NCI-H2171 (cell line): ENCODE measurements at regions not wholly inside any gene's neighbourhood (a gene's known extent, or its start where the extent isn't known, plus 50 kb on each side); places are given as distances from the start of the nearest gene placed in this dataset.

Source experiments
- DNase-seq: peaks from one replicate; lab custom pipeline; 2025; lab: John Stamatoyannopoulos, UW

DNA sequence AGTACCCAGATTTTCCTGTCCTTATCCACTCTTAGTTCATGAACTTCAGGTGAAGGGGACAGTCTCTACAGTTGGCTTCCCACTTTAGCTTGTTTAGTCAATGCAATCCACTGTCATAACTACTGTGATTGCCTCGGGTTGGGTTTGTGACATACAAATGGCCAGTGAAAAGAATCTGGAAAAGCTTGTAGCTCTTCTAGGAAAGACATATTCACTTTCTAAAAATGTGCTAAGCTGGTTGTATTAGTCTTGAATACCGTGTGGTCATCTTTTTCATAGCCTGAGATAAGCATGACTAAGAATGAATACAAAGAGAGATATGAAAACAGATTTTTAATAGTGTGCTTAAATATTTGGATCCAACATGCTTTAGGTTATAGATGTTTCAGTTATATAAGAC, 1443.5 kb upstream of the IGFBP7 start:
- DNase-seq, result no peak

DNA sequence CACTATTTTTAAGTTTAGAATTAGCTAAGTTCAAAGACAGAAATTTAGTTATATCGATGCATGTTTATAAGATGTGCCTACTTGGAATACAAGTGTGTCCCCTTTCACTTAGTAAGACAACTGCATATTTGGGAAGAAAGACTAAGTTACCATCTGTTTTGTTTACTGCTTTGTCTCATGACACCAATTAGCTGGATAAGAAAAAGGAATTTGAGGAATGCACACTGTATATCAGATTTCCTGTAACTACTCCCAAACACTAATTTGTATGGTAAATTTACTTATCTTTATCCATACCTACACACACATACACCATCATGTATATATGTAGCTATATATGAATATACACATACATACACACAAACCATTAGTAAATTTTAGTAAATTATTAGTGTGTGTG, 1442.8 kb upstream of the IGFBP7 start:
- DNase-seq, result no peak

DNA sequence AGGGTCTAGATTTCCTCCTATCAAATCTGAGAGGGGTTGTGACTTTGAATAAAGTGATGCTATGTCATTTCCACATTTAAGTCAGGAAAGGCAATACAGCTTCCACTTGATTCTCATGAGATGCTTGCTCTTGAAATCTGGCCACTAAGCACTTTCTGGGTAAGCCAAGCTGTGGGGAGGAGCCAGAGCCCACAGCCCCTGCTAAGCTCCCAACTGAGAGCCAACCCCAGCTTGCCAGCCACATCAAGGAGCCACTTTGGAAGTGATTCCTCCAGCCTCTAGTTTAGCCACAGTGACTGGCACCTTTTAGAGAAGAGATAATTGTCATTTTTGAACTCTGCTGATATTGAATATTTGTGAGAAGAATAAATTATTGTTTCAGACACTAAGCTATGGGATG, 1441.5 kb upstream of the IGFBP7 start:
- no peak for DNase-seq

- no peak for DNase-seq
These were observed 1433.3 kb upstream of the IGFBP7 start for GRCh38 chr4:58543465-58543864.

- DNase-seq, result no peak
These were observed 1431.7 kb upstream of the IGFBP7 start for GRCh38 chr4:58541926-58542325.

GRCh38 chr4:58522765-58523382, 1412.7 kb upstream of the IGFBP7 start:
- no peak for DNase-seq

- no peak for DNase-seq
These were observed 1405.0 kb upstream of the IGFBP7 start for GRCh38 chr4:58515226-58515625.

- no peak for DNase-seq
These were observed 1404.1 kb upstream of the IGFBP7 start for GRCh38 chr4:58514299-58514698.

GRCh38 chr4:58510652-58511051, 1400.5 kb upstream of the IGFBP7 start:
- no peak for DNase-seq

DNA sequence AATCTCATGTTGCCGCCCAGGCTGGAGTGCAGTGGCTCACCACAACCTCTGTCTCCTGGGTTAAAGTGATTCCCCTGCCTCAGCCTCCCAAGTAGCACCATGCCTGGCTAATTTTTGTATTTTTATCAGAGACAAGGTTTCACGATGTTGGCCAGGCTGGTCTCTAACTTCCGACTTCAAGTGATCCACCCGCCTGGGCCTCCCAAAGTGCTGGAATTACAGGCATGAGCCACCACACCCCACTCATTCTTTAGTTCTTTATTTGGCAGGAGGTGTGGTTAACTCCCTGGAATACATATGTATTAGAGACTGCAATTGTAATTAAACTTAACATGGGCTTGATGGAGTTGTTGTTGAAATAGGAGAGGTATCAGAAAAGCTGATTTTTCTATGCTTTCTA, 1396.9 kb upstream of the IGFBP7 start:
- DNase-seq, result no peak

DNA sequence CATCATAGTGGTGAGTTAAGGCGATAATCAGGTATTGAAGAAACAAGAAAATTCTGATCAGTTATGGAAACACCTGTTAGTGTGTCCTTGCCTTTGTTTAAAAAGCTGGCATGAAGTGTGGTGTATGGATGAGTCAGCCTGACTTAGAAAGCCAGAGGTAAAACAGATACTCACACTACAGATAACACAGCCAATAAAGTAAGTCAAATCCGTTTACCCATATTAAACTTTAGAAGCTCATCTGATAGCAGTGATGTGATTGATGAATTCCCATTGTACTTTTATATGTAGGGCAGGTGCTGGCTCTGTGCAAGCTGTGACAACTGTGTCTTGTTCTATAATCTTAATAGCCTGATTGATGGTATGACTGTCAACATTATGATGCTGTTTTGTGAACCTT, 1392.7 kb upstream of the IGFBP7 start:
- DNase-seq, result no peak

DNA sequence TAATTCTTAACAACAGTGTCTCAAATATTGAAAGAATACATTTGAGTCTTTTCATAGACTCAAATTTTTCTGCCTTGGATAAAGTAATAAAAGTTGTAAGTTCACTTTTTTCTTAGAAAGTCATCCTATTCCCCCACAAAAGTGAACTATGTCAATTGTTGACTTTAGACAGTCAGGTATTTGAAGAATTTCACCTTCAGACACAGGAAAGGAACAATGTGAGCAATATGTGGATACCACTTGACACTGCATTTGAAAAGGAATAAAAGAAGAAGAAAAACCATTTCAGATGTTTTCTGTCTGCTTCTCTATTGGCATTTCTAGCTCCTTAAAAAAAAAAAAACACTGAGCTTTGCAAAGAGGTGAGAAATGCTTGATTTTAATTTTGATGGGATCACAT, 1389.0 kb upstream of the IGFBP7 start:
- DNase-seq, result no peak

DNA sequence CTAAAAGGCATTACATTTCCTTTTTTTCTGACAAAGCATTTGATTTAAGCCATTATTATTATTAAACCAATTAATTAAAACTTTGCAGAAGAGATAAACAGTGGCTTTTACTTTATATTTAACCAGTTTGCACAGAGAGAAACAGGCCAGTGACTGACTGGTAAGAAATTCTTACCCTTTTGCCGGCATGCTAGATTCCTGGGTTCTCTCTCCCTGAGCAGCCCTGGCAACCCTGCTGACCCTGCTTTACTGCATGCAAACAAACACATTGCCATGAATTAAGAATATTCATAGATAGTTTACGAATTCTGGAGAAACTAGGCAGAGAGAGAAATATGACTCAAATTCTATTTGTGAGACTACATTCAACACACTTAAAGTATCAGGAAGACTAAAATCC, 1381.4 kb upstream of the IGFBP7 start:
- no peak for DNase-seq

GRCh38 chr4:58477950-58478349, 1367.8 kb upstream of the IGFBP7 start:
- no peak for DNase-seq

GRCh38 chr4:58477513-58477912, 1367.3 kb upstream of the IGFBP7 start:
- DNase-seq, result no peak

- no peak for DNase-seq
These were observed 1364.9 kb upstream of the IGFBP7 start for GRCh38 chr4:58475097-58475496.

- no peak for DNase-seq
These were observed 1354.8 kb upstream of the IGFBP7 start for GRCh38 chr4:58465031-58465430.

GRCh38 chr4:58456727-58457384, 1346.7 kb upstream of the IGFBP7 start:
- DNase-seq, result no peak

DNA sequence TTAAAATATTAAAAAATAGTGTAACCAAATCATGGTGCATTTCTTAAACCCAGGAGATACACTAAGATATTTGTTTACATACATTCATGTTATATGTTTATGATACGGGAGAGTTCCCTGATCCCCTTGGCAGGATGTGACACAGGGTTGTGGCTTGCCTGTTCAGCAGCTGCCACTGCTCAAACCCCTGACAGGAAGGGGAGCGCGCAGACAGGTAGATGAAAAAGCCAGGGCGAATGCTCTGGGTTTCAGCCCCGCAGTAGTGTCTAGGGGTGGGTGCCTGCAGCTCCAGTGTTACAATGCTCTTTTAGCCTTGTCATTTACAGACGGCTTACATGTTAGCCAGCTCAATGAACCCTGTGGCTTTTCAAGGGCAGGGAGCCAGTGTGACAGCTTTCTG, 1343.8 kb upstream of the IGFBP7 start:
- no peak for DNase-seq

- DNase-seq, result no peak
These were observed 1341.5 kb upstream of the IGFBP7 start for GRCh38 chr4:58451707-58452106.

DNA sequence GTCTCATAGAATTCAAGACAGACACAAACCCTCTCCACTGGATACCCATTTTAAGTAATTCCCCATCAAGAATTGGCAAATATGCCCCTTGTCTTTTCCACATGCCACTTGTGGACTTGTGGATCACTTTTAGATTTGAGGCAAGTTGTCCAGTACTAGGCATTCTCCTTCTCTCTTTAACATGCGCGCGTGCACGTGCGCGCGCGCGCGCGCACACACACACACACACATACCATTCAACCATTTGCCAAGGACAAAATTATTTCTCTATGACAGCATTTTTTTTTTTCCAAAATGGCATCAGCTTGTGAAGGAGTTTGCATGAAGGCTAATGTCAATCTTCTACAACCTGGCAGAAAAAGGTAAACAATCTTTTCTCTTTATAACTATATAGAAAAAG, 1325.7 kb upstream of the IGFBP7 start:
- no peak for DNase-seq

- no peak for DNase-seq
These were observed 1303.7 kb upstream of the IGFBP7 start for GRCh38 chr4:58413849-58414248.

- no peak for DNase-seq
These were observed 1301.7 kb upstream of the IGFBP7 start for GRCh38 chr4:58411904-58412303.

- no peak for DNase-seq
These were observed 1296.6 kb upstream of the IGFBP7 start for GRCh38 chr4:58406762-58407161.
